K562 (cell line): ENCODE measurements at regions not wholly inside any gene's neighbourhood (a gene's known extent, or its start where the extent isn't known, plus 50 kb on each side); places are given as distances from the start of the nearest gene placed in this dataset.

Source experiments
- ATAC-seq: fragments of 200-7000 bp; cut with Tn5 transposase; 3 replicates; pipeline ENCODE4 v1.9.1; 2020; ENCODE audit warnings: moderate library complexity
- BruUV-seq: library from RNA; stranded (reverse); fragments of 400-500 nt; replicated peaks from 2 replicates; lab custom pipeline; 2021; lab: Mats Ljungman, UMichigan
- CTCF ChIA-PET: fragments of 300-600 bp; formaldehyde crosslinking; extraction: SDS; loops from one replicate; lab custom pipeline; 2021; ENCODE audit warnings: low intra/inter-chr PET ratio; lab: Yijun Ruan, JAX
- POLR2A ChIA-PET: fragments of 300-600, 350-650 bp; sonication (Branson Sonifier 250); formaldehyde crosslinking; extraction: SDS; loops from one replicate; lab custom pipeline; 2021; ENCODE audit warnings: antibody characterized with exemption, inconsistent platforms; lab: Yijun Ruan, JAX
- DNase-seq, 4 experiments: peaks; one replicate each; pipeline versions ENCODE4 v3.0.0 to v3.0.0-alpha.2; 2011 to 2018; ENCODE audit warnings: low spot score in 3 of 4, mixed read lengths in 3 of 4; ENCODE audit errors: extremely low read depth in 1 of 4
- FAIRE-seq: peaks from 2 replicates; lab custom pipeline; 2011; peaks lifted over from hg19 to GRCh38; lab: Jason Lieb, UNC
- H2AFZ ChIP-seq: 2 replicates; pipeline ENCODE4 v1.6.0; 2011; ENCODE audit warnings: low read depth, low read length, control low read depth, inconsistent platforms
- H3K27ac ChIP-seq: fragments of 200-600 bp; 3 replicates; pipeline ENCODE4 v1.8.0; 2011; ENCODE audit warnings: low read depth, mild to moderate bottlenecking, control low read depth, inconsistent platforms, low read length, moderate library complexity, mixed read lengths; ENCODE audit errors: extremely low read depth
- H3K27me3 ChIP-seq, 2 experiments: fragments of 300-600 bp in 1 of 2; 2 replicates in 1 of 2; 3 replicates in 1 of 2; pipeline versions ENCODE4 v1.6.0 to v1.8.0; 2011; ENCODE audit warnings: inconsistent platforms in 2 of 2, low read length in 2 of 2, mild to moderate bottlenecking in 1 of 2, mixed read lengths in 1 of 2, moderate library complexity in 1 of 2; ENCODE audit not compliant: control insufficient read depth in 2 of 2, insufficient read depth in 2 of 2
- H3K36me3 ChIP-seq: fragments of 300-600 bp; 3 replicates; pipeline ENCODE4 v1.8.0; 2011; ENCODE audit warnings: mild to moderate bottlenecking, low read length, inconsistent platforms; ENCODE audit not compliant: control insufficient read depth, insufficient read depth
- H3K4me1 ChIP-seq, 2 experiments: fragments of 200-600 bp in 1 of 2; replicated peaks in 1 of 2; 2 replicates in 1 of 2; 3 replicates in 1 of 2; pipeline versions ENCODE4 v1.5.1 to v1.8.0; 2011; ENCODE audit warnings: inconsistent platforms in 2 of 2, low read length in 2 of 2, mild to moderate bottlenecking in 1 of 2, mixed read lengths in 1 of 2, moderate library complexity in 1 of 2; ENCODE audit not compliant: control insufficient read depth in 2 of 2, insufficient read depth in 2 of 2
- H3K4me2 ChIP-seq: 2 replicates; pipeline ENCODE4 v1.6.1; 2011; ENCODE audit warnings: low read length, control low read depth, inconsistent platforms, mixed read lengths; ENCODE audit not compliant: insufficient read depth
- H3K4me3 ChIP-seq: fragments of 200-600 bp; sonication (generic), shearing (Covaris generic); 2 replicates; pipeline ENCODE4 v1.5.1; 2016; ENCODE audit warnings: control low read depth, inconsistent platforms
- H3K79me2 ChIP-seq: fragments of 200-600 bp; 3 replicates; pipeline ENCODE4 v1.8.0; 2011; ENCODE audit warnings: low read length, inconsistent platforms; ENCODE audit not compliant: control insufficient read depth, insufficient read depth
- H3K9ac ChIP-seq, 2 experiments: 2 replicates each; pipeline versions ENCODE4 v1.6.0 to v1.6.1; 2011; ENCODE audit warnings: low read depth in 2 of 2, low read length in 2 of 2, control low read depth in 1 of 2, inconsistent platforms in 1 of 2, mild to moderate bottlenecking in 1 of 2, mixed read lengths in 1 of 2; ENCODE audit not compliant: insufficient read depth in 1 of 2
- H3K9me1 ChIP-seq: one replicate; pipeline ENCODE4 v1.6.0; 2011; ENCODE audit warnings: inconsistent platforms, mild to moderate bottlenecking, low read length, moderate library complexity; ENCODE audit not compliant: control insufficient read depth, insufficient read depth
- H3K9me3 ChIP-seq: replicated peaks from 2 replicates; pipeline ENCODE4 v1.5.1; 2011; ENCODE audit warnings: low read depth, low read length, inconsistent platforms; ENCODE audit not compliant: control insufficient read depth, insufficient read depth
- H4K20me1 ChIP-seq: replicated peaks from 2 replicates; pipeline ENCODE4 v1.6.1; 2011; ENCODE audit warnings: low read length, inconsistent platforms, mixed read lengths; ENCODE audit not compliant: control insufficient read depth, insufficient read depth
- ARNT ChIP-seq, 2 experiments: fragments of 450-650 bp; IDR thresholded peaks; 2 replicates each; pipeline ENCODE4 v1.6.1; 2016; ENCODE audit warnings: mild to moderate bottlenecking in 1 of 2
- FOXJ3 ChIP-seq: sonication (generic); formaldehyde crosslinking; IDR thresholded peaks from 2 replicates; pipeline ENCODE4 v1.4.0; 2020; ENCODE audit warnings: mild to moderate bottlenecking, missing genetic modification reagents
- HDAC6 ChIP-seq: IDR thresholded peaks from 2 replicates; pipeline ENCODE4 v1.6.1; 2012; ENCODE audit warnings: low read depth, mild to moderate bottlenecking, control low read depth, inconsistent platforms, low read length, moderate library complexity
- MCM5 ChIP-seq: fragments of 450-650 bp; IDR thresholded peaks from 2 replicates; pipeline ENCODE4 v1.6.1; 2016; ENCODE audit warnings: low read depth
- MLLT1 ChIP-seq, 2 experiments: fragments of 450-650 bp; IDR thresholded peaks; 2 replicates each; pipeline ENCODE4 v1.6.1; 2016
- SAFB2 ChIP-seq: fragments of 200-400 bp; formaldehyde crosslinking; IDR thresholded peaks from 2 replicates; pipeline ENCODE4 v1.6.1; 2018; ENCODE audit warnings: borderline replicate concordance, low read length, low read depth, moderate library complexity; ENCODE audit not compliant: severe bottlenecking
- THAP12 ChIP-seq: fragments of 250-450 bp; sonication (Bioruptor Pico); IDR thresholded peaks from 2 replicates; pipeline ENCODE4 v1.9.0; 2021; ENCODE audit warnings: mild to moderate bottlenecking, inconsistent platforms
- ZBTB2 ChIP-seq: fragments of 450-650 bp; IDR thresholded peaks from 2 replicates; pipeline ENCODE4 v1.6.1; 2016; ENCODE audit warnings: antibody characterized with exemption
- ZNF174 ChIP-seq: fragments of 250-450 bp; sonication (Bioruptor Pico); IDR thresholded peaks from 2 replicates; pipeline ENCODE4 v1.4.0; 2020; ENCODE audit warnings: mild to moderate bottlenecking
- ZNF212 ChIP-seq: fragments of 450-650 bp; formaldehyde crosslinking; IDR thresholded peaks from 2 replicates; pipeline ENCODE4 v1.4.0; 2020; ENCODE audit warnings: mild to moderate bottlenecking
- ZNF77 ChIP-seq: fragments of 250-450 bp; sonication (Bioruptor Pico); IDR thresholded peaks from 2 replicates; pipeline ENCODE4 v1.5.0; 2020
- WGBS: fragments of 100-300 bp; shearing (Covaris generic); methylation state at CpG from one replicate; pipeline ENCODE4 v1.1.6; 2016; ENCODE audit warnings: low coverage, mixed read lengths; ENCODE audit not compliant: insufficient coverage; ENCODE audit errors: missing lambda C conversion rate; 5-methylcytosine and 5-hydroxymethylcytosine counted together
- in situ Hi-C: fragments of 300-500 bp; cut with MboI; formaldehyde crosslinking; loops from 4 replicates; pipeline ENCODE4 v1.15.0; 2018; ENCODE audit warnings: inconsistent platforms, mixed read lengths
- intact Hi-C: fragments of 100-400 bp; cut with micrococcal nuclease; formaldehyde crosslinking; loops from 2 replicates; pipeline ENCODE4 v1.14.2; 2022

- Histone ChIP-seq H3K79me2 (no peaks in the 10 kb centered on the region), H4K20me1 (no peaks in the 10 kb centered on the region), H3K27ac (no peak overlapping the region), H3K9ac (no peak overlapping the region), H3K27me3 (no peaks in the 10 kb centered on the region)
- DNase-seq (no peak), FAIRE-seq (no peak)
- in situ Hi-C loops = no loop called here
- BruUV-seq = no TSS peak
- WGBS = 0% methylated on average over 7 of the region's 7 CpGs
- TF ChIP-seq ARNT (IDR thresholded peaks at IDR 0.05) = no peak
- no peak for TF ChIP-seq FOXJ3 (CRISPR knock-in tag)
- no peak for TF ChIP-seq THAP12 (CRISPR knock-in tag)
- no peak for TF ChIP-seq HDAC6
- no peak for TF ChIP-seq ZBTB2
- no peak for TF ChIP-seq ZNF212 (CRISPR knock-in tag)
- no peak for TF ChIP-seq SAFB2
- no peak for TF ChIP-seq MCM5
- TF ChIP-seq ZNF77 (CRISPR knock-in tag) = no peak
- no peak for TF ChIP-seq MLLT1 (IDR thresholded peaks at IDR 0.05)
- no peak for TF ChIP-seq ZNF174 (CRISPR knock-in tag)
- TF ChIP-seq, all 486 proteins: peak for 0
- Histone ChIP-seq H3K4me2 (no peak overlapping the region), H3K9me3 (no peaks in the 10 kb centered on the region), H3K9me1 (no peaks in the 10 kb centered on the region), H3K36me3 (no peaks in the 10 kb centered on the region), H3K4me3 (no peak overlapping the region), H3K4me1 (no peaks in the 10 kb centered on the region), H2AFZ (no peak overlapping the region)
- no peak for ATAC-seq
- CTCF ChIA-PET = no interaction called here
- POLR2A ChIA-PET = no interaction called here
- intact Hi-C loops = no loop called here
Observed at GRCh38 chr13:105773863-105774538, 761.5 kb downstream of the EFNB2 start.
